ENCODE measurements at regions not wholly inside any gene's neighbourhood (a gene's known extent, or its start where the extent isn't known, plus 50 kb on each side); places are given as distances from the start of the nearest gene placed in this dataset.

- no peaks in the 10 kb centered on the region for H4K20me1 ChIP-seq (ENCODE audit: insufficient read depth, low read length)
- no peak overlapping the region for H3K9ac ChIP-seq (ENCODE audit: insufficient read depth, low read length, poor library complexity, severe bottlenecking)
- intact Hi-C loops (cut with micrococcal nuclease), result no loop called here
- Mint-ChIP-seq H3K4me1 (peaks cover 4% of the 10 kb centered on the region), H3K27ac (no peak overlapping the region), H3K9me3 (peaks cover 0 to under 1% (median 0%) of the 10 kb centered on the region in 7 donors), H3K27me3 (ENCODE audit: low read depth in 3 of 3) (peaks cover 3 to 9% (median 7%) of the 10 kb centered on the region in 3 donors), H3K36me3 (no peaks in the 10 kb centered on the region), H3K4me3 (no peak overlapping the region)
- H3K27me3 ChIP-seq (ENCODE audit: control insufficient read depth in 2 of 2, insufficient read depth in 2 of 2, low read length in 2 of 2), result peaks cover 2 to 16% of the 10 kb centered on the region in 2 donors
- no peak for TF ChIP-seq CTCF (IDR thresholded peaks at IDR 0.05)
- no peak overlapping the region for H2AFZ ChIP-seq (ENCODE audit: insufficient read depth, low read depth, low read length, poor library complexity, severe bottlenecking)
- H3K4me1 ChIP-seq (ENCODE audit: control insufficient read depth in 1 of 2, insufficient read depth in 2 of 2, low read length in 2 of 2), result no peaks in the 10 kb centered on the region
- no peak overlapping the region for H3K4me3 ChIP-seq (replicated peaks in 1 of 3; ENCODE audit: low read depth in 2 of 3, low read length in 3 of 3)
- H3K79me2 ChIP-seq (ENCODE audit: insufficient read depth, low read length), result no peaks in the 10 kb centered on the region
- no peaks in the 10 kb centered on the region for H3K9me3 ChIP-seq (replicated peaks in 1 of 2; ENCODE audit: control insufficient read depth in 1 of 2, insufficient read depth in 1 of 2, low read length in 2 of 2)
- H3K4me2 ChIP-seq (replicated peaks; ENCODE audit: extremely low read depth, low read length, poor library complexity, severe bottlenecking), result no peak overlapping the region
- H3K36me3 ChIP-seq (replicated peaks in 1 of 2; ENCODE audit: control insufficient read depth in 1 of 2, insufficient read depth in 2 of 2, low read length in 2 of 2), result no peaks in the 10 kb centered on the region
- no peak overlapping the region for H3K27ac ChIP-seq (ENCODE audit: low read depth in 1 of 2, low read length in 2 of 2)
- DNase-seq, result no peak
- whole genome bisulfite sequencing (ENCODE audit: insufficient coverage), result 0% methylated on average over 5 of the region's 5 CpGs
Observed at GRCh38 chr2:212815453-212815852, 276.9 kb upstream of the ERBB4 start.

GRCh38 chr2:212814941-212815340, 276.3 kb upstream of the ERBB4 start:
- no peaks in the 10 kb centered on the region for H3K36me3 Mint-ChIP-seq
- TF ChIP-seq CTCF (IDR thresholded peaks at IDR 0.05), result no peak
- WGBS (ENCODE audit: insufficient coverage), result no CpG with 5 or more reads among the region's 1 CpG
- H3K4me1 ChIP-seq (ENCODE audit: control insufficient read depth in 1 of 2, insufficient read depth in 2 of 2, low read length in 2 of 2), result no peaks in the 10 kb centered on the region
- H3K27me3 Mint-ChIP-seq (ENCODE audit: low read depth in 3 of 3), result peaks cover 3 to 9% (median 7%) of the 10 kb centered on the region in 3 donors
- intact Hi-C loops (cut with micrococcal nuclease), result no loop called here
- no peak overlapping the region for H3K4me3 ChIP-seq (replicated peaks in 1 of 3; ENCODE audit: low read depth in 2 of 3, low read length in 3 of 3)
- DNase-seq, result no peak
- peaks cover 0 to 4% (median 0%) of the 10 kb centered on the region in 7 donors for H3K9me3 Mint-ChIP-seq
- peaks cover 2 to 17% of the 10 kb centered on the region in 2 donors for H3K27me3 ChIP-seq (ENCODE audit: control insufficient read depth in 2 of 2, insufficient read depth in 2 of 2, low read length in 2 of 2)
- H3K4me1 Mint-ChIP-seq, result peaks cover 4% of the 10 kb centered on the region
- H3K27ac Mint-ChIP-seq, result no peak overlapping the region
- H3K27ac ChIP-seq (ENCODE audit: low read depth in 1 of 2, low read length in 2 of 2), result no peak overlapping the region
- no peaks in the 10 kb centered on the region for H4K20me1 ChIP-seq (ENCODE audit: insufficient read depth, low read length)
- no peak overlapping the region for H3K9ac ChIP-seq (ENCODE audit: insufficient read depth, low read length, poor library complexity, severe bottlenecking)
- no peak overlapping the region for H3K4me3 Mint-ChIP-seq
- H3K9me3 ChIP-seq (replicated peaks in 1 of 2; ENCODE audit: control insufficient read depth in 1 of 2, insufficient read depth in 1 of 2, low read length in 2 of 2), result no peaks in the 10 kb centered on the region
- no peak overlapping the region for H3K4me2 ChIP-seq (replicated peaks; ENCODE audit: extremely low read depth, low read length, poor library complexity, severe bottlenecking)
- H3K36me3 ChIP-seq (replicated peaks in 1 of 2; ENCODE audit: control insufficient read depth in 1 of 2, insufficient read depth in 2 of 2, low read length in 2 of 2), result no peaks in the 10 kb centered on the region
- H3K79me2 ChIP-seq (ENCODE audit: insufficient read depth, low read length), result no peaks in the 10 kb centered on the region
- H2AFZ ChIP-seq (ENCODE audit: insufficient read depth, low read depth, low read length, poor library complexity, severe bottlenecking), result no peak overlapping the region
